Calu3 (cell line): ENCODE measurements at regions not wholly inside any gene's neighbourhood (a gene's known extent, or its start where the extent isn't known, plus 50 kb on each side); places are given as distances from the start of the nearest gene placed in this dataset.

Experiments
- BruUV-seq: library from RNA; stranded (reverse); fragments of 400-500 nt; replicated peaks from 2 replicates; lab custom pipeline; 2021; lab: Mats Ljungman, UMichigan
- CTCF ChIA-PET: fragments of 300-600 bp; sonication (Branson Sonifier 250); formaldehyde crosslinking; loops from one replicate; lab custom pipeline; 2022; ENCODE audit warnings: antibody characterized with exemption; lab: Charles Lee
- DNase-seq: peaks from one replicate; pipeline ENCODE4 v3.0.0; 2022
- H3K27ac Mint-ChIP-seq: one replicate; pipeline ENCODE4 v1.8.0; 2022; ENCODE audit warnings: mixed read lengths; ENCODE audit not compliant: unreplicated experiment
- H3K27me3 Mint-ChIP-seq: one replicate; pipeline ENCODE4 v1.8.0; 2022; ENCODE audit warnings: mixed read lengths; ENCODE audit not compliant: unreplicated experiment
- H3K36me3 Mint-ChIP-seq: one replicate; pipeline ENCODE4 v1.8.0; 2022; ENCODE audit warnings: mild to moderate bottlenecking, moderate library complexity, mixed read lengths; ENCODE audit not compliant: insufficient read depth, unreplicated experiment
- H3K4me1 Mint-ChIP-seq: one replicate; pipeline ENCODE4 v1.8.0; 2022; ENCODE audit warnings: mild to moderate bottlenecking, low read depth, mixed read lengths; ENCODE audit not compliant: unreplicated experiment
- H3K4me3 Mint-ChIP-seq: one replicate; pipeline ENCODE4 v1.8.0; 2022; ENCODE audit warnings: mild to moderate bottlenecking, low read depth, moderate library complexity, mixed read lengths; ENCODE audit not compliant: unreplicated experiment
- H3K9me3 Mint-ChIP-seq: one replicate; pipeline ENCODE4 v1.8.0; 2022; ENCODE audit warnings: low read depth, mixed read lengths; ENCODE audit not compliant: unreplicated experiment
- CTCF ChIP-seq: fragments of 200-600 bp; IDR thresholded peaks from one replicate; pipeline ENCODE4 v1.8.0; 2022; ENCODE audit warnings: antibody characterized with exemption; ENCODE audit not compliant: unreplicated experiment
- intact Hi-C: fragments of 100-400 bp; cut with micrococcal nuclease; formaldehyde crosslinking; loops from one replicate; pipeline ENCODE4 v1.10.0; 2022; ENCODE audit not compliant: unreplicated experiment

DNA sequence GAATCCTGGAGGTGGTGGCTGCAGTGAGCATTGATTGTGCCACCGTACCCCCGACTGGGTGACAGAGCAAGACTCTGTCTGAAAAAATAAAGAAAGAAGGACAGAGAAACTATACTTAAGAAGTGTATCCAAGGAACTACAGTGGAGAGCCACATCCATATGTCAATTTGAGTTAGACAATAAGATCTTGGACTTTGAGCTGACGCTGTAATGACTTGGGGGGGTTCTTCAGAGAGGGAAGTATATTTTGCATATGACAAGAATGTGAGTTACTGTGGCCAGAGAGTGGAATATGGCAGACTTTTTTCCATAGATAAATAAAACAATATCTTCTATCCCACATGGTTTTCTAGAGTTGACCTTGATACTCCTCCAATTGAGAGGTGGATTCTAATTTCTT, 52.6 kb upstream of the TEX264 start:
- Mint-ChIP-seq H3K4me1 (peaks cover 11% of the 10 kb centered on the region), H3K27ac (no peak overlapping the region), H3K36me3 (no peaks in the 10 kb centered on the region)

GRCh38 chr3:51619983-51620382, 51.1 kb upstream of the TEX264 start:
- H3K4me3 Mint-ChIP-seq = no peak overlapping the region
- BruUV-seq = no TSS peak
- no peak for DNase-seq
- TF ChIP-seq CTCF = no peak
- H3K9me3 Mint-ChIP-seq = no peaks in the 10 kb centered on the region
- no peak overlapping the region for H3K27ac Mint-ChIP-seq
- peaks cover 4% of the 10 kb centered on the region for H3K36me3 Mint-ChIP-seq
- CTCF ChIA-PET = interaction anchor here (0.6 to 0.7 kb wide), 3 partner anchors 23 to 241 kb away, joined by 5 to 6 read pairs (median 5); no protein-coding TSS in a partner anchor
- intact Hi-C loops = no loop called here
- H3K27me3 Mint-ChIP-seq = no peaks in the 10 kb centered on the region
- H3K4me1 Mint-ChIP-seq = peaks cover 11% of the 10 kb centered on the region

More for the DNA sequence above, 52.6 kb upstream of the TEX264 start:
- BruUV-seq = no TSS peak
- Mint-ChIP-seq H3K9me3 (no peaks in the 10 kb centered on the region), H3K27me3 (no peaks in the 10 kb centered on the region), H3K4me3 (no peak overlapping the region)
- TF ChIP-seq CTCF = no peak
- no peak for DNase-seq
- intact Hi-C loops = no loop called here
- CTCF ChIA-PET = interaction anchor here (0.6 kb wide), 1 partner anchor 71 kb away, joined by 5 read pairs; no protein-coding TSS in a partner anchor

DNA sequence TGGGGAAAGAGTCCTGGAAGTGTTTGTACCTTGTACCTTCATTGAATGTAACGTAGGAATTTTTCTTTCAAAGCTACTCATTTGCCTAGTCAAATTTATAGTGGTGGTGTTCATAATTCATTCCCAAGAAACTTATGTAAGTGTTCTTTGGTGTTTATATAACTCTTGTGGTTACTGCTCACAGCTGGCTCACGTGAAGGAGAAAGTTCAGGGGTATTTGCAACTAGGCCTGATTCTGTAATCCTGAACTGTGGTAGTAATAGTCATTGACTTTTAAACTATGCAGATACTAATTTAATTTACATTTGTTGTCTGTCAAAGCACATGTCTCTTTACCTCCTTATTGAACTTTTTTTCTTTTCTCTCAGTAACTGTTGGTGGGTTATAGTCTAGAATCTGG, 50.5 kb upstream of the TEX264 start:
- DNase-seq = no peak
- CTCF ChIA-PET = no interaction called here
- no peak for TF ChIP-seq CTCF
- H3K27ac Mint-ChIP-seq = no peak overlapping the region
- no peaks in the 10 kb centered on the region for H3K9me3 Mint-ChIP-seq
- H3K27me3 Mint-ChIP-seq = no peaks in the 10 kb centered on the region
- peaks cover 11% of the 10 kb centered on the region for H3K4me1 Mint-ChIP-seq
- H3K4me3 Mint-ChIP-seq = no peak overlapping the region
- peaks cover 4% of the 10 kb centered on the region for H3K36me3 Mint-ChIP-seq
- intact Hi-C loops = no loop called here
- no TSS peak for BruUV-seq

GRCh38 chr3:51621091-51621892, 49.8 kb upstream of the TEX264 start:
- no peak overlapping the region for H3K4me3 Mint-ChIP-seq
- intact Hi-C loops = no loop called here
- BruUV-seq = no TSS peak
- CTCF ChIA-PET = no interaction called here
- H3K4me1 Mint-ChIP-seq = peaks cover 11% of the 10 kb centered on the region
- H3K9me3 Mint-ChIP-seq = no peaks in the 10 kb centered on the region
- no peak for TF ChIP-seq CTCF
- no peak overlapping the region for H3K27ac Mint-ChIP-seq
- no peaks in the 10 kb centered on the region for H3K27me3 Mint-ChIP-seq
- peaks cover 4% of the 10 kb centered on the region for H3K36me3 Mint-ChIP-seq
- no peak for DNase-seq
